NOMO-1 treated with dmso at 0.1 percent for 144 hours (cell line): ENCODE measurements at regions not wholly inside any gene's neighbourhood (a gene's known extent, or its start where the extent isn't known, plus 50 kb on each side); places are given as distances from the start of the nearest gene placed in this dataset.

Experiments
- DNase-seq: peaks from one replicate; lab custom pipeline; 2025; ENCODE audit not compliant: unreplicated experiment; lab: John Stamatoyannopoulos, UW

GRCh38 chr6:156725712-156726111 lies 51.5 kb upstream of the ARID1B start:
- DNase-seq, result no peak

DNA sequence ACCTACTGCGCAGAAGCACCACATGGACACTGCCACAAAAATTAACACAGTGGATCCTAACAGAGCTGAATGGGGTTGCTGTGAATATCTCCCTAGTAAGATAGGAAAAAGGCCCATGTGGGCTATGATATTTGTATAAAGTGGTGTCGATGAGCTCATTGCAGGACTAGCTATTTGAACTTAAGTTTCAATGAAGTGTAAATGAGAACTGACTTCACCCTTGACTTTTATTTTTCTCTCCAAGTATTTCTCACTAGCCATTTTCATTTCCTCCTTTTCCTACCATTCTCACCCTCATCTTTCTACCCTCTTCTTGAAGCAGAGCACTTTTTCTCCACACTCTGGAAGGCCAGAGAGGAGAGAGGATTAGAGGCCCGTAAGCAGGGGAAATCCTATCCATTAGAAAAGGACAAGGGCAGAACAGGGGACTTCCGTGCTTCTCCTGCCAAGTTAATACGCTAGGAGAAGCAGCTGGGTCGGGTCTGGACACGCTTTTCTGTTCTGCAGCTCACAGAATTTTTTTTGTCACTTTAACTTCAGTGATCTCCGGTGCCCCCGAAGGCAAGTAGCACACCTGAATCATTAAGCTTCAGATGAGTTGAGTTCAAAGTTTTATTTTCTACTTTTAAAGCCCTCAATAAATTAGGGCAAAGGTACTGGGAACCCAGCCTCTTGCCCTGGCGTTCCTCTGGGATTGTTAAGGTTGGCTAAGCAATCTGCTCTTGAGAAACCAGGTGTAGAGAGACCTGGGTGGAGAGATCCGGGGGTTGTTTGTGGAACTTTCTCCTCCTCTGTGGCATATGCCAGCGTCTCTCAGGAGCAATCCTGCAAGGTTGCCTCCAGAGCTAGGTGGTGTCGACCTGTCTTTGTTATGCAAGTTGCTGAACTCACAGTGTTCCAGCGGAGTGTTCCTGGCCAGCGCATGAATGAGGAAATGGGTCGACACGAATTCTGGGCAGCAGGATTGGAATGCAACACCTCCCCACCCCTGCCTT lies 56.2 kb upstream of the ARID1B start:
- DNase-seq, result no peak

DNA sequence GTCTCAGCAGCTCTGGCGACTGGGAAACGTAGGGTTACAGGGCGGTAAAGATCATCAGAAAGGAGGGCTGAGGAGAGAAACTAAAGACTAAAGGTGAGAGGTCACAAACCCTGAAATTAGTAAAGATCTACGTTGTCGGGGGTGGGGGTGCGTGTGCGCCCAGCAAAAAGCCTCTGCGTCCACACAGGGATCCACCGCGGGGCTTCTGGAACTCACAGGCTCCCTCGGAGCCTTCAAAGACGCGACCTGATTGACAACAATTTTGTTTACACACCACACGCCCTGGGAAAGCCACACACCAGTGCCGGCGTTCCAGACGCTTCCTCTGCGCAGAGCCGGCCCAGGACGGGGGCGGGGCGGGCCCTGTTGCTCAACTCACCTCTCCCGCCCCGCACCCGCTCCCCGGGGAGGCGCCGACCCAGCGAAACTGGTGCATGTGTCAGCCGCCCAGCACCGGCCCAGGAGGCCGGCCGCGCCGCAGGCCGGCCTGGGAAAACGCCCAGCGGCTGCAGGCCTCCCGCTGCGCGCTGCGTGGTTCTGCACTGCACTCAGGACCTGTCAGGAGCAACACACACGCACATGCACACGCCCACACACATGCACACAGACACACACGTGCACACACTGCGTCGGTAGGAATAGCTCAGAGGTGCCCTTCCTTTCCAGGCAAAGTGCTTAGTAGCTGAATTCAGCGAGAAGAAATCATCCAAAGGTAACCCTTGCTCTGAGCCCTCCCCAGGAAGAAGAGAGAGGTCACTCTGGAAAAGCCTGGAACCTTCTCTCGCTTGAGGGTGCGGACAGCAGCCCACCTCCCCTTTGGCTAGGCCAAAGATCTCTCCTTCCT lies 57.2 kb upstream of the ARID1B start:
- peak; percentile 78 for DNase-seq

- DNase-seq, result no peak
Observed at GRCh38 chr6:156719395-156719719, 57.8 kb upstream of the ARID1B start.

GRCh38 chr6:156718647-156719394 lies 58.4 kb upstream of the ARID1B start:
- DNase-seq, result peak; percentile 63

DNA sequence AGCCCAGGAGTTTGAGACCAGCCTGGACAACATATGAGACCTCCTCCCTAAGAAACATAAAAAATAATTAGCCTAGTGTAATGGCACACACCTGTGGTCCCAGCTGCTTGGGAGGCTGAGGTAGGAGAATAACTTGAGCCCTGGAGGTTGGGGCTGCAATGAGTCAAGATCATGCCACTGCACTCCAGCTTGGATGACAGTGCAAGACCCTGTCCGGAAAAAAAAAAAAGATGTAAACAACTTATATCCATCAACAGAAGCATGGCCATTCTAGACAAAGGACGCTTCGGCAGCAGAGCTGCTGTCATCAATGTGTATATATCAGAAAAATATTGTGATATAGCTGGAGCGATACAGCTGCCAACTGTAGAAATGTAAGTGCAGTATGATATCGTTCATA lies 59.6 kb upstream of the ARID1B start:
- no peak for DNase-seq

DNA sequence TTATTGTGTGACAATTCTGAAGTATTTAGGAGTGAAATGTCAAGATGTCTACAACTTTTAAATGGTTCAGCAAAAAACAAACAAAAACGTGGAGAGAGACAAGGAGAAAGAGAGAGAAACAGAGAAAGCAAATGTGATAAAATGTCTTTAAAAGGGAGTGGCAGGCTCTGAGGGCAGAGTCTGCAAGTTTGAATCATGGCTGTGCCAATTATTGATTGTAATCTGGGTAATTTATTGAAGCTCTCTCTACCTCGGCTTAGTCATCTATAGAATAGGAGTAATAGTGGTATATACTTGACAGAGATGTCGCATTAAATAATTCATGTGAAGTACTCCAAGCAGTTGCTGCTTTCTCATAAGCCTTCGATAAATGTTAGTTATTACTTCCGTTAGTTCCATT lies 61.3 kb upstream of the ARID1B start:
- DNase-seq, result no peak

- no peak for DNase-seq
Observed at GRCh38 chr6:156713548-156713947, 63.6 kb upstream of the ARID1B start.

- no peak for DNase-seq
Observed at GRCh38 chr6:156710479-156710878, 66.7 kb upstream of the ARID1B start.

DNA sequence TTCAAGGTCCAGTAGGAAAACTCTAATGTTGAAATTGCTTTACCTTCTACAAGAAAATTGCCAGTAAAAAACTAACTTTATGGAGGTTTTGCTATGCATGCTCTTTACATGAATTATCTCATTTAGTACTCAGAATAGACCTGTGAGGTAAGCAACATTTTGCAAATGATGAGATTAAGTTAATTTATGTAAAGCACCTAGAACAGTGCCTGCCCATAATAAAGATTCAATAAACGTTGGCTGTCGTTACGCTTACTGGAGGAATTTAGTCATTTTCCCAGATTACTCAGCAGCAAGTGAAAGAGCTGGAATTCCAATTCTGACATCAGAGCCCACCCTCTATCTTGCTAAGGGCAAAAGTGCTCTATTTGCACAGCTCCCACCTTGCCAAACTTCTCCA lies 69.4 kb upstream of the ARID1B start:
- no peak for DNase-seq

GRCh38 chr6:156703719-156704118 lies 73.5 kb upstream of the ARID1B start:
- DNase-seq, result no peak

- DNase-seq, result no peak
Observed at GRCh38 chr6:156701966-156702365, 75.2 kb upstream of the ARID1B start.

- DNase-seq, result no peak
Observed at GRCh38 chr6:156700440-156701057, 76.6 kb upstream of the ARID1B start.

DNA sequence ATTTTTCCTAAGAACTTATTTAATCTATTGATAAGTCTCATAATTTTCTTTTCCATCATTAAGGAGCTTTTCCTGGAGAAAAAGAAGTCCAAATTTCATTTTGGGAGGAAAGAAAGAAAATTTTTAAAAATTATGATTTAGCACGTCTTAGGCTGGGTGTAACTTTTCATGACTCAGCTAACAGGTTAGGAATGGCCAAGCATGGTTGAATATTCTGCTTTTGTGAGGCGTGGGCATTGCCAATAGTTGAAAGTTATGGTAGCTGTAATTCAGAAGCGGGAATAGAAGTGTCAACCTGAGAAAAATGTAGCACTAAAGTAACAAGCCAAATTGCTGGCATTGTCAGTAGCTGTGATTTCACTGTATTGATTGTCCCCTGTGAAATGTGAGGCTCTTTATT lies 77.2 kb upstream of the ARID1B start:
- DNase-seq, result no peak

- no peak for DNase-seq
Observed at GRCh38 chr6:156699017-156699421, 78.2 kb upstream of the ARID1B start.

GRCh38 chr6:156698239-156699016 lies 78.8 kb upstream of the ARID1B start:
- no peak for DNase-seq

DNA sequence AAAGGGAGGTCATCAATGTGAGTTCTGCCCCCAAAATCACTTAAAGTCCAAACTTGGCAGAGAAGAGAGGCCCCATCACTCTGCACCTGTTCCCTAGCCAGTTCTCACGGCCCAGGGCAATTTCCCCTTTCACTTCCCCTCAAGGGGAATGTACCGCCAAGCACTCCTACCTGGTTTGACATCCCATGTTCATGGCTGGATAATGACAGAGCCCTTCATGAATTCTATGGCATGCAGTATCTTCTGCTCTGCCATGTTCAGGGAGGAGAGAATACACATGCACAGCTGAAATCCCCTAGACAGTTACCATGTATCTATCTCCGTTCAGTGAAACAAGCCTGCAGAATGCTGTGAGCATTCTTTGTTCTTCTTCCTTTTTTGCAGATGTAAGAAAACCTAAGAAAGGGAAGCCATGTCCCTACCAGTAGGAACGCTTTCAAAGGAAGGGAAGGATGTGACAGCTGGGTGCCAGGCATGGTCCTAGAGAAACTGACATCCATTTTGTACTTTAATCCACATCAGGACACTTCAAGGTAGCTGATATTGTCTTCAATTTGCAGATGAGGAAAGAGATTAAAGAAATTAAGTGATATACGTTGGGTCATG lies 79.8 kb upstream of the ARID1B start:
- no peak for DNase-seq

DNA sequence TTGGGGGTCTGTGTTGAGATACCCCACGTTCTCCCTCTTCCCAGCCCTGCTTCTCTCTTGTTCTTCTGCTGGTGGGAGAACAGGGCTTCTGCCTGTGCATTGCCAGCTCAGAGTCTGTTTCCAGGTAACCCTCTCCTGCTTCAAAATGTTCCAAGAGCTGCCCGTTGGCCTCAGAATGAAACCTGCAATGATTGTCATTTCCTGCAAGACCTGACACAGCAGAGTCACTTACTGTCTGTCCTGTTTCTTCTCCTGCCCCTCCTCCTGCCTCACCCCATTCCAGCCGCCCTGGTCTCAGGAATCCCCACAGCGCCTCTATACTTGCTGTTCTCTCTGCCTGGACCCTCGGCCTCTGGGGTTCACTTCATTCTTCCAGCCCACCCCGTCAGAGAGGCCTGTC lies 81.4 kb upstream of the ARID1B start:
- no peak for DNase-seq

- no peak for DNase-seq
Observed at GRCh38 chr6:156694679-156695078, 82.5 kb upstream of the ARID1B start.

DNA sequence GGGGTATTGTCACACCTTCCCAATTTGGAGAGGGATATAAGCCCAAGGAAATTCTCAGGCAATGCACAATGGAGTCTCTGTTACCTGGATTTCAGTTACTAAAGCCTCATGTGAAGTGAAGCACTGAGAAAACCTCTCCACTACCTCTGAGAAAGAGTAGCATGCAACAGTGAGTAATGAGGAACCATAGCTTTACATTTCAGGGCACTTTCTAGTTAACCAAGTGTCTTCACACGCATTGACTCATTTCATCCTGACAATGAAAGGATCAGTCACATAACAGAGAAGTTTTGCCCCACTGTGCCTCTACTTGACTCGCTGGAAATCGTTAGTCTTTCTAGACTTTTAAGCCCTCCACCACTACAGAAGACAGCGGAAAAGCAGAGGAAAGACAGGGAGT lies 86.2 kb upstream of the ARID1B start:
- DNase-seq, result no peak
